ENCODE measurements at regions not wholly inside any gene's neighbourhood (a gene's known extent, or its start where the extent isn't known, plus 50 kb on each side); places are given as distances from the start of the nearest gene placed in this dataset.
"Not testable (repeated sequence)": the region's sequence is repeated elsewhere in the genome, so short reads cannot be mapped to it uniquely, and the experiment has no call there.

DNA sequence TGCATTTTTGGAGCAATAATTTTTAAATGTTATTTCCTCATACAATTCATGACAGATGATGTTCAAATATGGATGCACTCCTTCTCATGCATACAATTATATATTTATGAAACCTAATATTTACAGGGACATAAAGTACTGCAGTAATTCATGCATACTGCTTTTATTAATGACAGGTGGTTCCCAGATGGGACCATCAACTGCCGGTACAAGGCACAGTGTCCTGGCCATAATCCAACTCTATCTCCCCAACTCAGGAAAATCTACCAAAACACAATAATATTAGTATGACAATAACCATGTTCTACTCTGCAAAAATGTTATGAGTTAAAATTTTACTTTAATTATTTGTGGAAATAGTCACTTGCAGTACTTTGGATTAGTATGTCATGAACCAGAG is 77.8 kb downstream of the VIP start:
- ChIA-PET POLR2A (no interaction called here), CTCF (no interaction called here)
- H3K27me3 ChIP-seq (ENCODE audit: control insufficient read depth, insufficient read depth, low read length), result no peaks in the 10 kb centered on the region
- TF ChIP-seq CTCF (IDR thresholded peaks at IDR 0.05; ENCODE audit: insufficient read depth, low read depth, low read length), result no peak
- no peak for DNase-seq (ENCODE audit: low read depth)
- H3K36me3 ChIP-seq (ENCODE audit: control insufficient read depth, insufficient read depth, low read length), result no peaks in the 10 kb centered on the region
- H3K4me3 ChIP-seq (ENCODE audit: low read depth, low read length), result no peak overlapping the region

DNA sequence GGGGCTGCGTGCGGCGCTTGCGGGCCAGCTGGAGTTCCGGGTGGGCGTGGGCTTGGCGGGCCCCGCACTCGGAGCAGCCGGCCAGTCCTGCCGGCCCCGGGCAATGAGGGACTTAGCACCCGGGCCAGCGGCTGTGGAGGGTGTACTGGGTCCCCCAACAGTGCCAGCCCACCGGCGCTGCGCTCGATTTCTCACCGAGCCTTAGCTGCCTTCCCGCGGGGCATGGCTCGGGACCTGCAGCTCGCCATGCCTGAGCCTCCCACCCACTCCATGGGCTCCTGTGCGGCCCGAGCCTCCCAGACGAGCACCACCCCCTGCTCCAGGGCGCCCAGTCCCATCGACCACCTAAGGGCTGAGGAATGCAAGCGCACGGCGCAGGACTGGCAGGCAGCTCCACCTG is 83.8 kb downstream of the VIP start:
- H3K36me3 ChIP-seq (ENCODE audit: control insufficient read depth, insufficient read depth, low read length); H3K4me3 ChIP-seq (ENCODE audit: low read depth, low read length); CTCF ChIA-PET; DNase-seq (ENCODE audit: low read depth); H3K27me3 ChIP-seq (ENCODE audit: control insufficient read depth, insufficient read depth, low read length); POLR2A ChIA-PET: not testable (repeated sequence)

DNA sequence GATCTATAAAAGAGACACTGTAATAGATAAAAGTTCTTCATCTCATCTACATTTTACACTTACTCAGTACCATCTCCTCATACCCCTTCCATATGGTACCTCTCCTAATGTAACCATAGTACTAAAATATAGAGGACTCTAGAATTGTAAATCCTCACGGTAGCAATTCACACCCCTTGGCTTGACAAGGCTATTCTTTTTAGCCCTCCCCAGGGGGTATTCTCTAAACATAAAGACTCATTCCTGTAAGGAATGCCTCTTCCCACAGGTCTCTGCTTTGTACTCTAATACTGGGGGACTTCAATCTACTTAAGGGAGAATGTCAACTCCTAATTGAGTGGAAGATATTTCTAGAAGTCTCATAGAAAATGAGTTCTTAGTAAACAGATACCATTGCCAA is 85.9 kb downstream of the VIP start:
- H3K4me3 ChIP-seq (ENCODE audit: low read depth, low read length), result no peak overlapping the region
- H3K36me3 ChIP-seq (ENCODE audit: control insufficient read depth, insufficient read depth, low read length), result no peaks in the 10 kb centered on the region
- ChIA-PET POLR2A (no interaction called here), CTCF (no interaction called here)
- no peak for TF ChIP-seq CTCF (IDR thresholded peaks at IDR 0.05; ENCODE audit: insufficient read depth, low read depth, low read length)
- DNase-seq (ENCODE audit: low read depth), result no peak
- no peaks in the 10 kb centered on the region for H3K27me3 ChIP-seq (ENCODE audit: control insufficient read depth, insufficient read depth, low read length)

- Histone ChIP-seq H3K36me3 (ENCODE audit: control insufficient read depth, insufficient read depth, low read length) (no peaks in the 10 kb centered on the region), H3K4me3 (ENCODE audit: low read depth, low read length) (no peak overlapping the region), H3K27me3 (ENCODE audit: control insufficient read depth, insufficient read depth, low read length) (no peaks in the 10 kb centered on the region)
- CTCF ChIA-PET, result no interaction called here
- POLR2A ChIA-PET, result no interaction called here
- no peak for DNase-seq (ENCODE audit: low read depth)
- no peak for TF ChIP-seq CTCF (IDR thresholded peaks at IDR 0.05; ENCODE audit: insufficient read depth, low read depth, low read length)
Observed at GRCh38 chr6:152845421-152845820, 94.8 kb downstream of the VIP start.

DNA sequence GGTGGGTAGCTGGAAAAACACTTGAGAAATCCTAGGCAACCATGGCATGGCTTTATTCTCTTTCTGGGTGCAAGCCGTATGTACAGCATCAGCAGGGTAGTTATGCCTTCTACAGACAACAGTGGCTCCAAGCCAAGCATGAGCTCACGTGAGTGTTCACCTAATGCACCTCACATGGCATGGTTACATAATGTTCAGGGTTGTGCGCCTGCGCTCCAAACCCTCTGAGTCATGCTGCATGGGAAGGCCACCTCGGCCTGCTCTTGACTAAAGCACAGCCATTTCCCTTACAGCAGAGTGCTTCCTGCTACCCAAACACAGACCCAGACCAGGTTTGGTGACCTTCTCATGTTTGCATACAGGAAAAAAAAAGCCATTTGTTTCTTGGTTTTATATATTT is 96.2 kb downstream of the VIP start:
- CTCF ChIA-PET, result interaction anchor here (0.6 kb wide), 1 partner anchor 57 kb away, joined by 3 read pairs; no protein-coding TSS in a partner anchor
- H3K36me3 ChIP-seq (ENCODE audit: control insufficient read depth, insufficient read depth, low read length), result no peaks in the 10 kb centered on the region
- POLR2A ChIA-PET, result no interaction called here
- no peaks in the 10 kb centered on the region for H3K27me3 ChIP-seq (ENCODE audit: control insufficient read depth, insufficient read depth, low read length)
- no peak for DNase-seq (ENCODE audit: low read depth)
- no peak for TF ChIP-seq CTCF (IDR thresholded peaks at IDR 0.05; ENCODE audit: insufficient read depth, low read depth, low read length)
- no peak overlapping the region for H3K4me3 ChIP-seq (ENCODE audit: low read depth, low read length)

GRCh38 chr6:152848919-152849318 is 98.3 kb downstream of the VIP start:
- ChIA-PET POLR2A (no interaction called here), CTCF (interaction anchor here (0.6 to 1.1 kb wide), 2 partner anchors 16 to 100 kb away, joined by 3 read pairs; no protein-coding TSS in a partner anchor)
- no peaks in the 10 kb centered on the region for H3K36me3 ChIP-seq (ENCODE audit: control insufficient read depth, insufficient read depth, low read length)
- no peak for TF ChIP-seq CTCF (IDR thresholded peaks at IDR 0.05; ENCODE audit: insufficient read depth, low read depth, low read length)
- H3K27me3 ChIP-seq (ENCODE audit: control insufficient read depth, insufficient read depth, low read length), result no peaks in the 10 kb centered on the region
- DNase-seq (ENCODE audit: low read depth), result no peak
- H3K4me3 ChIP-seq (ENCODE audit: low read depth, low read length), result no peak overlapping the region
